GM12875 (cell line): ENCODE measurements at regions not wholly inside any gene's neighbourhood (a gene's known extent, or its start where the extent isn't known, plus 50 kb on each side); places are given as distances from the start of the nearest gene placed in this dataset.

Source experiments
- H3K4me3 ChIP-seq: one replicate; pipeline ENCODE4 v1.5.1; 2011; ENCODE audit warnings: low read depth, low read length, control low read depth
- CTCF ChIP-seq: IDR thresholded peaks from 2 replicates; pipeline ENCODE4 v1.5.1; 2011; ENCODE audit warnings: low read depth, mild to moderate bottlenecking, control low read depth, inconsistent platforms, low read length, moderate library complexity, borderline replicate concordance; ENCODE audit not compliant: insufficient read depth

GRCh38 chr3:154967090-154967489, 113.0 kb upstream of the MME start:
- TF ChIP-seq CTCF = no peak
- H3K4me3 ChIP-seq = no peak overlapping the region

- no peak for TF ChIP-seq CTCF
- H3K4me3 ChIP-seq = no peak overlapping the region
These were observed 123.3 kb upstream of the MME start for GRCh38 chr3:154956815-154957214.

- TF ChIP-seq CTCF = no peak
- no peak overlapping the region for H3K4me3 ChIP-seq
These were observed 124.1 kb upstream of the MME start for GRCh38 chr3:154955907-154956533.

GRCh38 chr3:154954757-154955156, 125.4 kb upstream of the MME start:
- TF ChIP-seq CTCF = no peak
- no peak overlapping the region for H3K4me3 ChIP-seq

GRCh38 chr3:154953538-154953937, 126.6 kb upstream of the MME start:
- H3K4me3 ChIP-seq = no peak overlapping the region
- no peak for TF ChIP-seq CTCF

- no peak overlapping the region for H3K4me3 ChIP-seq
- TF ChIP-seq CTCF = no peak
These were observed 127.6 kb upstream of the MME start for GRCh38 chr3:154952553-154952952.

- no peak overlapping the region for H3K4me3 ChIP-seq
- TF ChIP-seq CTCF = no peak
These were observed 136.1 kb upstream of the MME start for GRCh38 chr3:154943981-154944380.
